OCI-LY7 (cell line): ENCODE measurements at regions not wholly inside any gene's neighbourhood (a gene's known extent, or its start where the extent isn't known, plus 50 kb on each side); places are given as distances from the start of the nearest gene placed in this dataset.

Experiments used
- CTCF ChIP-seq: fragments of 200-600 bp; sonication (generic); conservative IDR thresholded peaks from 2 replicates; pipeline ENCODE4 v1.5.1; 2014; ENCODE audit warnings: mild to moderate bottlenecking, antibody characterized with exemption, low read length, moderate library complexity, mixed read lengths
- EZH2phosphoT487 ChIP-seq: fragments of 200-600 bp; sonication (generic); IDR thresholded peaks from 2 replicates; pipeline ENCODE4 v1.6.1; 2018; ENCODE audit warnings: low read depth, borderline replicate concordance, mild to moderate bottlenecking, mixed run types, antibody characterized with exemption, low read length, moderate library complexity, mixed read lengths

GRCh38 chr3:144272680-144273079 is 301.1 kb downstream of the DIPK2A start:
- TF ChIP-seq CTCF = no peak
- TF ChIP-seq EZH2phosphoT487 = no peak
